Peyer's patch (tissue), 4 donors: ENCODE measurements at regions not wholly inside any gene's neighbourhood (a gene's known extent, or its start where the extent isn't known, plus 50 kb on each side); places are given as distances from the start of the nearest gene placed in this dataset.

Experiments
- POLR2A ChIP-seq, 2 donors: fragments of 450-650 bp; IDR thresholded peaks; one replicate each; pipeline ENCODE4 v1.5.1; 2017; ENCODE audit warnings: antibody characterized with exemption in 2 of 2, mild to moderate bottlenecking in 2 of 2, moderate library complexity in 2 of 2
- TF ChIP-seq, protein P1 (sequence below), 6 experiments: fragments of 450-650 bp in 4 of 6; fragments of 200-600 bp in 2 of 6; sonication (generic) in 1 of 6; IDR thresholded peaks; one replicate each; pipeline ENCODE4 v1.5.1; 2017 to 2019; ENCODE audit warnings: antibody characterized with exemption in 6 of 6, mild to moderate bottlenecking in 3 of 6, moderate library complexity in 1 of 6

DNA sequence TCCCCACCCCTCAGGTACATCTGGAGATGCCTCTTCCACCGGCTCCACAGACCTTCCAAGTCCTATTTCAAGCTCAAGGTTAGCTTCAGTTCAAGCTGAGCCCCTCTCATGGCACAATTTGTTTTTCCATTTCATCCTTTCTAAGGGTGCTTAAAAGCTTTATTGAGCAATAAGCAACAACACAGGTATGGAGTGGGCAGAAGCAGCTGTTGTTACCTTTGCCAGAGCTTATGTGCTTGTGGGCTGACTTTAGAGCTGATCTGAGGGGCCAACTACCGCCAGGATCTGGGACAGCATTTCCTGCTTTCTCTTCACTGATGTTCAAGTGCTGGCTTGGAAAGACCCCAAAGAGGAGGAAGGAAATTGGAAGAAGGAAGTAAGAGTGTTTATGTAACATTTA is 140.0 kb upstream of the KLHL25 start:
- TF ChIP-seq, protein P1, sequence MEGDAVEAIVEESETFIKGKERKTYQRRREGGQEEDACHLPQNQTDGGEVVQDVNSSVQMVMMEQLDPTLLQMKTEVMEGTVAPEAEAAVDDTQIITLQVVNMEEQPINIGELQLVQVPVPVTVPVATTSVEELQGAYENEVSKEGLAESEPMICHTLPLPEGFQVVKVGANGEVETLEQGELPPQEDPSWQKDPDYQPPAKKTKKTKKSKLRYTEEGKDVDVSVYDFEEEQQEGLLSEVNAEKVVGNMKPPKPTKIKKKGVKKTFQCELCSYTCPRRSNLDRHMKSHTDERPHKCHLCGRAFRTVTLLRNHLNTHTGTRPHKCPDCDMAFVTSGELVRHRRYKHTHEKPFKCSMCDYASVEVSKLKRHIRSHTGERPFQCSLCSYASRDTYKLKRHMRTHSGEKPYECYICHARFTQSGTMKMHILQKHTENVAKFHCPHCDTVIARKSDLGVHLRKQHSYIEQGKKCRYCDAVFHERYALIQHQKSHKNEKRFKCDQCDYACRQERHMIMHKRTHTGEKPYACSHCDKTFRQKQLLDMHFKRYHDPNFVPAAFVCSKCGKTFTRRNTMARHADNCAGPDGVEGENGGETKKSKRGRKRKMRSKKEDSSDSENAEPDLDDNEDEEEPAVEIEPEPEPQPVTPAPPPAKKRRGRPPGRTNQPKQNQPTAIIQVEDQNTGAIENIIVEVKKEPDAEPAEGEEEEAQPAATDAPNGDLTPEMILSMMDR (IDR thresholded peaks at IDR 0.05), result no peak
- TF ChIP-seq POLR2A (IDR thresholded peaks at IDR 0.05), result no peak
